ENCODE measurements at regions not wholly inside any gene's neighbourhood (a gene's known extent, or its start where the extent isn't known, plus 50 kb on each side); places are given as distances from the start of the nearest gene placed in this dataset.

GRCh38 chr13:92950771-92951170 is 275.8 kb upstream of the GPC6 start (continued):
- TF ChIP-seq REST (IDR thresholded peaks at IDR 0.05; ENCODE audit: low read depth, low read length) = no peak

GRCh38 chr13:92951273-92951890 is 275.2 kb upstream of the GPC6 start:
- Histone ChIP-seq H4K20me1 (ENCODE audit: insufficient read depth) (no peaks in the 10 kb centered on the region), H3K27ac (ENCODE audit: low read depth in 2 of 2, low read length in 1 of 2) (no peak overlapping the region), H3K27me3 (ENCODE audit: insufficient read depth) (no peaks in the 10 kb centered on the region), H3K4me2 (no peak overlapping the region), H3K9me3 (no peaks in the 10 kb centered on the region), H2AFZ (ENCODE audit: low read depth) (no peak overlapping the region), H3F3A (replicated peaks; ENCODE audit: insufficient read depth) (no peaks in the 10 kb centered on the region), H3K4me1 (ENCODE audit: control insufficient read depth in 1 of 2, insufficient read depth in 2 of 2, low read depth in 1 of 2, low read length in 1 of 2) (no peaks in the 10 kb centered on the region), H3K79me2 (ENCODE audit: insufficient read depth) (no peaks in the 10 kb centered on the region), H3K4me3 (ENCODE audit: low read depth in 2 of 2, low read length in 1 of 2) (no peak overlapping the region), H3K9me2 (no peaks in the 10 kb centered on the region), H3K9ac (no peak overlapping the region), H3K36me3 (replicated peaks in 1 of 2; ENCODE audit: control insufficient read depth in 1 of 2, insufficient read depth in 2 of 2, low read length in 1 of 2) (no peaks in the 10 kb centered on the region)
- CTCF ChIA-PET = no interaction called here
- TF ChIP-seq REST (IDR thresholded peaks at IDR 0.05; ENCODE audit: low read depth, low read length) = no peak
- no peak for DNase-seq
- 65% methylated on average over 7 of the region's 7 CpGs for WGBS (ENCODE audit: low lambda C conversion rate)
- POLR2A ChIA-PET = no interaction called here

- H3K36me3 ChIP-seq (replicated peaks in 1 of 2; ENCODE audit: control insufficient read depth in 1 of 2, insufficient read depth in 2 of 2, low read length in 1 of 2) = no peaks in the 10 kb centered on the region
- H3K9me3 ChIP-seq = no peaks in the 10 kb centered on the region
- H3K9ac ChIP-seq = no peak overlapping the region
- no peak overlapping the region for H3K4me2 ChIP-seq
- H4K20me1 ChIP-seq (ENCODE audit: insufficient read depth) = no peaks in the 10 kb centered on the region
- H2AFZ ChIP-seq (ENCODE audit: low read depth) = no peak overlapping the region
- H3K27me3 ChIP-seq (ENCODE audit: insufficient read depth) = no peaks in the 10 kb centered on the region
- no peaks in the 10 kb centered on the region for H3K9me2 ChIP-seq
- H3K4me1 ChIP-seq (ENCODE audit: control insufficient read depth in 1 of 2, insufficient read depth in 2 of 2, low read depth in 1 of 2, low read length in 1 of 2) = no peaks in the 10 kb centered on the region
- WGBS (ENCODE audit: low lambda C conversion rate) = 50% methylated on average over 4 of the region's 4 CpGs
- H3K4me3 ChIP-seq (ENCODE audit: low read depth in 2 of 2, low read length in 1 of 2) = no peak overlapping the region
- TF ChIP-seq USF1 (IDR thresholded peaks at IDR 0.05; ENCODE audit: borderline replicate concordance, low read depth) (no peak), CTCF (IDR thresholded peaks at IDR 0.05) (no peak), ZBTB33 (IDR thresholded peaks at IDR 0.05; ENCODE audit: borderline replicate concordance, low read depth) (no peak), YY1 (IDR thresholded peaks at IDR 0.05; ENCODE audit: low read depth) (no peak)
- H3F3A ChIP-seq (replicated peaks; ENCODE audit: insufficient read depth) = no peaks in the 10 kb centered on the region
- no peak for DNase-seq
- H3K79me2 ChIP-seq (ENCODE audit: insufficient read depth) = no peaks in the 10 kb centered on the region
- no peak overlapping the region for H3K27ac ChIP-seq (ENCODE audit: low read depth in 2 of 2, low read length in 1 of 2)
- POLR2A ChIA-PET = no interaction called here
- CTCF ChIA-PET = no interaction called here
Measured at GRCh38 chr13:92952161-92952560, 274.4 kb upstream of the GPC6 start.

Data from SK-N-SH (cell line).